H1 (cell line): ENCODE measurements at regions not wholly inside any gene's neighbourhood (a gene's known extent, or its start where the extent isn't known, plus 50 kb on each side); places are given as distances from the start of the nearest gene placed in this dataset.

ENCODE experiments used
- CTCF ChIA-PET: fragments of 300-600 bp; sonication (Branson Sonifier 250); formaldehyde crosslinking; loops from one replicate; lab custom pipeline; 2021; ENCODE audit not compliant: partially characterized antibody; lab: Charles Lee
- POLR2A ChIA-PET: fragments of 300-600 bp; sonication (Branson Sonifier 250); formaldehyde crosslinking; loops from one replicate; lab custom pipeline; 2021; ENCODE audit warnings: inconsistent platforms; ENCODE audit not compliant: partially characterized antibody; lab: Charles Lee
- DNase-seq, 2 experiments: peaks; one replicate each; pipeline versions ENCODE4 v3.0.0 to v3.0.0-alpha.2; 2010 to 2022; ENCODE audit warnings: low spot score in 2 of 2, low read depth in 1 of 2, mixed read lengths in 1 of 2
- FAIRE-seq: peaks from 2 replicates; lab custom pipeline; 2011; peaks lifted over from hg19 to GRCh38; lab: Jason Lieb, UNC
- H2AFZ ChIP-seq: 2 replicates; pipeline ENCODE4 v1.8.1; 2012; ENCODE audit warnings: low read length, inconsistent platforms
- H2AK5ac ChIP-seq: 2 replicates; pipeline ENCODE4 v1.6.1; 2013; ENCODE audit warnings: low read depth, low read length
- H2BK120ac ChIP-seq: replicated peaks from 2 replicates; pipeline ENCODE3; 2013; ENCODE audit warnings: low read depth, low read length, inconsistent platforms
- H2BK12ac ChIP-seq: 2 replicates; pipeline ENCODE4 v1.6.1; 2013; ENCODE audit warnings: low read depth, low read length
- H2BK15ac ChIP-seq: 2 replicates; pipeline ENCODE4 v1.6.1; 2013; ENCODE audit warnings: low read length
- H2BK20ac ChIP-seq: 2 replicates; pipeline ENCODE4 v1.6.1; 2013; ENCODE audit warnings: low read length
- H2BK5ac ChIP-seq: 2 replicates; pipeline ENCODE4 v1.6.1; 2013; ENCODE audit warnings: low read depth, low read length
- H3K14ac ChIP-seq: 2 replicates; pipeline ENCODE4 v1.6.1; 2013; ENCODE audit warnings: inconsistent platforms; ENCODE audit not compliant: insufficient read length
- H3K18ac ChIP-seq: 2 replicates; pipeline ENCODE4 v1.6.1; 2013; ENCODE audit warnings: low read length; ENCODE audit errors: extremely low read depth
- H3K23ac ChIP-seq: 2 replicates; pipeline ENCODE4 v1.6.1; 2013; ENCODE audit warnings: inconsistent platforms; ENCODE audit not compliant: insufficient read length
- H3K23me2 ChIP-seq: 2 replicates; pipeline ENCODE4 v1.6.1; 2013; ENCODE audit warnings: low read depth, low read length
- H3K27ac ChIP-seq: 2 replicates; pipeline ENCODE4 v1.6.1; 2011; ENCODE audit warnings: low read depth, low read length, inconsistent platforms
- H3K27me3 ChIP-seq, 4 experiments: replicated peaks in 1 of 4; 1 replicate in 1 of 4; 2 replicates in 3 of 4; pipeline versions ENCODE4 v1.6.1 to v1.8.1; 2011 to 2013; ENCODE audit warnings: low read length in 3 of 4, mild to moderate bottlenecking in 3 of 4, inconsistent platforms in 2 of 4, mixed read lengths in 2 of 4, moderate library complexity in 1 of 4; ENCODE audit not compliant: control insufficient read depth in 3 of 4, insufficient read depth in 3 of 4; ENCODE audit errors: extremely low read depth in 1 of 4
- H3K36me3 ChIP-seq, 4 experiments: 2 replicates each; pipeline versions ENCODE4 v1.6.1 to v1.8.1; 2011 to 2013; ENCODE audit warnings: mild to moderate bottlenecking in 4 of 4, low read length in 3 of 4, moderate library complexity in 2 of 4, control low read depth in 1 of 4, inconsistent platforms in 1 of 4; ENCODE audit not compliant: insufficient read depth in 4 of 4, control insufficient read depth in 2 of 4
- H3K4ac ChIP-seq: replicated peaks from 2 replicates; pipeline ENCODE3; 2013; ENCODE audit warnings: low read length, low read depth, mixed read lengths, inconsistent platforms; ENCODE audit not compliant: insufficient read length
- H3K4me1 ChIP-seq, 4 experiments: replicated peaks in 1 of 4; 1 replicate in 1 of 4; 2 replicates in 3 of 4; pipeline versions ENCODE4 v1.6.1 to v1.8.1; 2011 to 2013; ENCODE audit warnings: low read length in 3 of 4, inconsistent platforms in 2 of 4, mixed read lengths in 1 of 4; ENCODE audit not compliant: insufficient read depth in 4 of 4, control insufficient read depth in 3 of 4
- H3K4me2 ChIP-seq, 2 experiments: 2 replicates each; pipeline versions ENCODE4 v1.6.1 to v1.8.1; 2011 to 2013; ENCODE audit warnings: low read depth in 2 of 2, low read length in 2 of 2, control low read depth in 1 of 2, inconsistent platforms in 1 of 2, mild to moderate bottlenecking in 1 of 2; ENCODE audit not compliant: insufficient read depth in 1 of 2
- H3K4me3 ChIP-seq, 4 experiments: fragments of 200-600, 300-600 bp in 1 of 4; sonication (generic), shearing (Covaris generic), sonication (Bioruptor Twin) in 1 of 4; 2 replicates each; pipeline versions ENCODE4 v1.5.1 to v1.8.1; 2011 to 2016; ENCODE audit warnings: low read length in 4 of 4, low read depth in 3 of 4, control low read depth in 2 of 4, inconsistent platforms in 2 of 4, mild to moderate bottlenecking in 2 of 4, mixed read lengths in 1 of 4, moderate library complexity in 1 of 4; ENCODE audit not compliant: insufficient read depth in 2 of 4; ENCODE audit errors: extremely low read depth in 1 of 4
- H3K56ac ChIP-seq: replicated peaks from 2 replicates; pipeline ENCODE3; 2013; ENCODE audit warnings: low read depth, mild to moderate bottlenecking, mixed read lengths, low read length, inconsistent platforms; ENCODE audit not compliant: insufficient read length
- H3K79me1 ChIP-seq: 2 replicates; pipeline ENCODE4 v1.6.1; 2013; ENCODE audit warnings: low read depth, low read length, control low read depth
- H3K79me2 ChIP-seq, 2 experiments: 2 replicates each; pipeline versions ENCODE4 v1.6.1 to v1.8.1; 2012 to 2013; ENCODE audit warnings: low read length in 2 of 2, mild to moderate bottlenecking in 2 of 2, inconsistent platforms in 1 of 2; ENCODE audit not compliant: insufficient read depth in 2 of 2, control insufficient read depth in 1 of 2
- H3K9ac ChIP-seq, 4 experiments: replicated peaks in 1 of 4; 1 replicate in 1 of 4; 2 replicates in 3 of 4; pipeline versions ENCODE4 v1.6.1 to v1.8.1; 2011 to 2013; ENCODE audit warnings: low read depth in 3 of 4, low read length in 3 of 4, control low read depth in 2 of 4, mild to moderate bottlenecking in 2 of 4, moderate library complexity in 2 of 4, inconsistent platforms in 1 of 4; ENCODE audit errors: extremely low read depth in 1 of 4
- H3K9me3 ChIP-seq, 2 experiments: 2 replicates each; pipeline versions ENCODE4 v1.6.1 to v1.8.1; 2012 to 2013; ENCODE audit warnings: mild to moderate bottlenecking in 2 of 2, moderate library complexity in 2 of 2, control low read depth in 1 of 2, inconsistent platforms in 1 of 2, low read depth in 1 of 2, low read length in 1 of 2, mixed read lengths in 1 of 2; ENCODE audit not compliant: insufficient read depth in 2 of 2
- H4K20me1 ChIP-seq, 2 experiments: replicated peaks in 1 of 2; 2 replicates each; pipeline versions ENCODE3 to v1.8.1; 2011 to 2013; ENCODE audit warnings: inconsistent platforms in 2 of 2, low read length in 2 of 2, mild to moderate bottlenecking in 1 of 2; ENCODE audit not compliant: insufficient read depth in 2 of 2, control insufficient read depth in 1 of 2
- H4K5ac ChIP-seq: 2 replicates; pipeline ENCODE4 v1.6.1; 2013; ENCODE audit warnings: low read length, low read depth, mixed read lengths, inconsistent platforms; ENCODE audit not compliant: insufficient read length
- H4K8ac ChIP-seq: 2 replicates; pipeline ENCODE4 v1.8.0; 2013; ENCODE audit warnings: mild to moderate bottlenecking, moderate library complexity, low read length, inconsistent platforms; ENCODE audit not compliant: insufficient read depth; ENCODE audit errors: extremely low read depth
- H4K91ac ChIP-seq: replicated peaks from 2 replicates; pipeline ENCODE3; 2013; ENCODE audit warnings: low read length, mixed read lengths, inconsistent platforms; ENCODE audit not compliant: insufficient read length
- CBX8 ChIP-seq: fragments of 300-800, 300-1000 bp; sonication (generic); IDR thresholded peaks from 2 replicates; pipeline ENCODE4 v1.7.1; 2016; ENCODE audit warnings: low read depth, low read length, borderline replicate concordance
- CEBPB ChIP-seq: IDR thresholded peaks from 2 replicates; pipeline ENCODE4 v1.6.1; 2012; ENCODE audit warnings: low read depth, low read length
- JUN ChIP-seq: IDR thresholded peaks from 2 replicates; pipeline ENCODE4 v1.6.1; 2011; ENCODE audit warnings: low read depth, mild to moderate bottlenecking, improper control_type of control experiment, low read length
- KDM5A ChIP-seq: fragments of 200-600 bp; IDR thresholded peaks from 2 replicates; pipeline ENCODE4 v1.7.1; 2012; ENCODE audit warnings: mild to moderate bottlenecking, low read length, inconsistent platforms, mixed read lengths
- NANOG ChIP-seq: IDR thresholded peaks from 2 replicates; pipeline ENCODE4 v1.6.1; 2011; ENCODE audit warnings: low read length, low read depth, mild to moderate bottlenecking, inconsistent platforms; ENCODE audit not compliant: insufficient read depth, poor library complexity, severe bottlenecking
- SIRT6 ChIP-seq: IDR thresholded peaks from one replicate; pipeline ENCODE4 v1.7.1; 2012; ENCODE audit warnings: low read length, inconsistent platforms
- SP1 ChIP-seq: IDR thresholded peaks from 2 replicates; pipeline ENCODE4 v1.6.1; 2011; ENCODE audit warnings: low read depth, low read length
- TCF12 ChIP-seq: IDR thresholded peaks from 2 replicates; pipeline ENCODE4 v1.6.1; 2011; ENCODE audit warnings: low read depth, mild to moderate bottlenecking, low read length
- WGBS, 2 experiments: shearing (Covaris generic) in 1 of 2; methylation state at CpG; one replicate each; pipeline versions ENCODE4 v1.1.6 to v1.1.7; 2013 to 2015; ENCODE audit warnings: low lambda C conversion rate in 2 of 2, mixed read lengths in 2 of 2, inconsistent platforms in 1 of 2, low coverage in 1 of 2, missing lambda C conversion rate in 1 of 2; ENCODE audit not compliant: insufficient replicate concordance in 2 of 2, insufficient coverage in 1 of 2, insufficient read length in 1 of 2; ENCODE audit errors: extremely low coverage in 1 of 2, missing lambda C conversion rate in 1 of 2; 5-methylcytosine and 5-hydroxymethylcytosine counted together

GRCh38 chr4:83679254-83679653 is 143.3 kb downstream of the GPAT3 start:
- CTCF ChIA-PET: interaction anchor here (0.7 to 1.7 kb wide), 2 partner anchors 9 to 13 kb away, joined by 3 read pairs; no protein-coding TSS in a partner anchor
- H3K4me2 ChIP-seq: no peak overlapping the region
- no peaks in the 10 kb centered on the region for H3K36me3 ChIP-seq
- H2BK20ac ChIP-seq: no peak overlapping the region
- WGBS, 2 experiments: 100% methylated on average over 3 of the region's 3 CpGs; no CpG with 5 or more reads in 1 of the 2 experiments
- TF ChIP-seq KDM5A (no peak), NANOG (no peak), JUN (no peak), CEBPB (no peak), SIRT6 (no peak), TCF12 (no peak), CBX8 (no peak), SP1 (no peak)
- no peak overlapping the region for H3K4ac ChIP-seq
- no peak overlapping the region for H4K8ac ChIP-seq
- no peak overlapping the region for H3K23ac ChIP-seq
- no peak for FAIRE-seq
- peak overlapping the region; percentile 93 for H2AFZ ChIP-seq
- no peak overlapping the region for H3K27ac ChIP-seq
- peaks cover 2% of the 10 kb centered on the region; the same call in 1 of the 2 replicates for H3K23me2 ChIP-seq
- no peak overlapping the region for H2BK15ac ChIP-seq
- H3K4me1 ChIP-seq: no peaks in the 10 kb centered on the region
- H3K14ac ChIP-seq: no peak overlapping the region
- H4K91ac ChIP-seq: no peak overlapping the region
- no peak overlapping the region for H3K4me3 ChIP-seq
- H3K56ac ChIP-seq: no peak overlapping the region
- no peak for DNase-seq
- H4K5ac ChIP-seq: no peak overlapping the region
- no peaks in the 10 kb centered on the region for H3K27me3 ChIP-seq
- H3K18ac ChIP-seq: no peak overlapping the region
- H3K79me1 ChIP-seq: no peaks in the 10 kb centered on the region
- H3K9ac ChIP-seq: no peak overlapping the region
- no peaks in the 10 kb centered on the region for H3K9me3 ChIP-seq
- H4K20me1 ChIP-seq: no peaks in the 10 kb centered on the region
- no peak overlapping the region for H2BK12ac ChIP-seq
- H2AK5ac ChIP-seq: no peak overlapping the region
- no peak overlapping the region for H2BK5ac ChIP-seq
- H3K79me2 ChIP-seq: no peaks in the 10 kb centered on the region
- POLR2A ChIA-PET: no interaction called here
- H2BK120ac ChIP-seq: no peak overlapping the region
